K562 (cell line): ENCODE measurements at regions not wholly inside any gene's neighbourhood (a gene's known extent, or its start where the extent isn't known, plus 50 kb on each side); places are given as distances from the start of the nearest gene placed in this dataset.

Experiments used
- CUX1 ChIP-seq: fragments of 200-800 bp; sonication (Bioruptor generic); IDR thresholded peaks from 2 replicates; pipeline ENCODE4 v1.6.1; 2016; ENCODE audit warnings: missing genetic modification characterization, missing compliant biosample characterization
- DMBX1 ChIP-seq: fragments of 250-450 bp; sonication (Bioruptor Pico); IDR thresholded peaks from 2 replicates; pipeline ENCODE4 v1.8.0; 2022; ENCODE audit warnings: inconsistent platforms, mild to moderate bottlenecking, moderate library complexity, borderline replicate concordance
- LEF1 ChIP-seq: fragments of 450-650 bp; IDR thresholded peaks from 2 replicates; pipeline ENCODE4 v1.6.1; 2016; ENCODE audit warnings: mild to moderate bottlenecking
- PHTF2 ChIP-seq: fragments of 250-450 bp; sonication (Bioruptor Pico); IDR thresholded peaks from 2 replicates; pipeline ENCODE4 v1.5.0; 2021; ENCODE audit warnings: mild to moderate bottlenecking
- SMAD4 ChIP-seq: fragments of 250-450 bp; sonication (Bioruptor Pico); conservative IDR thresholded peaks from 2 replicates; pipeline ENCODE4 v1.8.0; 2021; ENCODE audit warnings: inconsistent platforms, mild to moderate bottlenecking, moderate library complexity
- TF ChIP-seq, protein P1 (sequence below): fragments of 450-650 bp; IDR thresholded peaks from 2 replicates; pipeline ENCODE4 v1.7.1; 2018; ENCODE audit warnings: mild to moderate bottlenecking, low read depth; ENCODE audit not compliant: partially characterized antibody

GRCh38 chr21:35234725-35235124, 185.6 kb upstream of the RUNX1 start (continued):
- TF ChIP-seq CUX1: no peak
- no peak for TF ChIP-seq DMBX1
- TF ChIP-seq LEF1: no peak
- TF ChIP-seq, protein P1, sequence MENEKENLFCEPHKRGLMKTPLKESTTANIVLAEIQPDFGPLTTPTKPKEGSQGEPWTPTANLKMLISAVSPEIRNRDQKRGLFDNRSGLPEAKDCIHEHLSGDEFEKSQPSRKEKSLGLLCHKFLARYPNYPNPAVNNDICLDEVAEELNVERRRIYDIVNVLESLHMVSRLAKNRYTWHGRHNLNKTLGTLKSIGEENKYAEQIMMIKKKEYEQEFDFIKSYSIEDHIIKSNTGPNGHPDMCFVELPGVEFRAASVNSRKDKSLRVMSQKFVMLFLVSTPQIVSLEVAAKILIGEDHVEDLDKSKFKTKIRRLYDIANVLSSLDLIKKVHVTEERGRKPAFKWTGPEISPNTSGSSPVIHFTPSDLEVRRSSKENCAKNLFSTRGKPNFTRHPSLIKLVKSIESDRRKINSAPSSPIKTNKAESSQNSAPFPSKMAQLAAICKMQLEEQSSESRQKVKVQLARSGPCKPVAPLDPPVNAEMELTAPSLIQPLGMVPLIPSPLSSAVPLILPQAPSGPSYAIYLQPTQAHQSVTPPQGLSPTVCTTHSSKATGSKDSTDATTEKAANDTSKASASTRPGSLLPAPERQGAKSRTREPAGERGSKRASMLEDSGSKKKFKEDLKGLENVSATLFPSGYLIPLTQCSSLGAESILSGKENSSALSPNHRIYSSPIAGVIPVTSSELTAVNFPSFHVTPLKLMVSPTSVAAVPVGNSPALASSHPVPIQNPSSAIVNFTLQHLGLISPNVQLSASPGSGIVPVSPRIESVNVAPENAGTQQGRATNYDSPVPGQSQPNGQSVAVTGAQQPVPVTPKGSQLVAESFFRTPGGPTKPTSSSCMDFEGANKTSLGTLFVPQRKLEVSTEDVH: no peak
- no peak for TF ChIP-seq PHTF2 (CRISPR knock-in tag)
- no peak for TF ChIP-seq SMAD4 (CRISPR knock-in tag)
